ENCODE measurements at regions not wholly inside any gene's neighbourhood (a gene's known extent, or its start where the extent isn't known, plus 50 kb on each side); places are given as distances from the start of the nearest gene placed in this dataset.

DNA sequence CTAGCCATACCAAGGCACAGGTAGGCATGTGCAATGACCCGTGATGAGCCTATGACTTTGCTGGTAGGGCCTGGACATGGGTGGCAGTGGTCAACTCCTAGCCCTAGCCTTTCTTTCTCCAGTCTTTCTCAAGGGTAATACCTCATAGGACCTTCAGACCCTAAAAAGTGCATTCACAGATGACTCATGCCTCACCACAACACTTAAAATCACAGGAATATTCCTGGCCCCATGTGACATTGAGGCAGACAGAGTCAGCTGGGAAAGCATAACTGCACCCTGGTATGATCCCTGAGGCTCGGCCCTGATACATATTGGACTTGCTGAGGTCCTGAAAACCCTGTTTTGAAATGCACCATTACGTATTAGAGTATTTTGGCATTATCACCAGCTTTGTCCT, 449.5 kb downstream of the HINT1 start:
- Histone ChIP-seq H3K4ac (ENCODE audit: low read length) (no peak overlapping the region), H3K23ac (ENCODE audit: low read depth, low read length, poor library complexity) (no peak overlapping the region), H3K27ac (replicated peaks; ENCODE audit: low read length) (no peak overlapping the region), H3K4me1 (ENCODE audit: control insufficient read depth in 2 of 2, insufficient read depth in 1 of 2, low read depth in 1 of 2, low read length in 2 of 2) (peaks cover 0 to 4% of the 10 kb centered on the region in 2 donors), H3K18ac (ENCODE audit: low read length) (no peak overlapping the region), H2BK12ac (ENCODE audit: low read length) (no peak overlapping the region), H3K79me1 (ENCODE audit: low read depth, low read length) (no peaks in the 10 kb centered on the region), H3K27me3 (ENCODE audit: control insufficient read depth in 3 of 3, insufficient read depth in 3 of 3, low read depth in 1 of 3, low read length in 3 of 3) (no peaks in the 10 kb centered on the region), H2BK120ac (ENCODE audit: low read depth, low read length) (no peak overlapping the region), H2AFZ (ENCODE audit: low read length) (no peak overlapping the region), H3K9me3 (replicated peaks in 1 of 2; ENCODE audit: control insufficient read depth in 2 of 2, insufficient read depth in 1 of 2, low read depth in 1 of 2, low read length in 2 of 2) (no peaks in the 10 kb centered on the region), H3K9ac (ENCODE audit: low read depth, low read length, poor library complexity) (no peak overlapping the region), H2BK15ac (ENCODE audit: low read length) (no peak overlapping the region), H3K14ac (ENCODE audit: low read length) (no peak overlapping the region), H4K91ac (ENCODE audit: low read depth, low read length, poor library complexity) (no peak overlapping the region), H3K4me3 (ENCODE audit: low read length in 2 of 2) (no peak overlapping the region), H2BK5ac (ENCODE audit: low read length) (no peak overlapping the region), H4K8ac (ENCODE audit: low read depth, low read length) (no peak overlapping the region), H2AK5ac (ENCODE audit: low read depth, low read length) (no peak overlapping the region), H3K4me2 (ENCODE audit: insufficient read depth, low read length, poor library complexity, severe bottlenecking) (no peak overlapping the region), H3K36me3 (replicated peaks in 1 of 2; ENCODE audit: control insufficient read depth in 2 of 2, insufficient read depth in 2 of 2, low read length in 2 of 2) (no peaks in the 10 kb centered on the region)
- no peak for DNase-seq (ENCODE audit: low spot score)
- no CpG with 5 or more reads among the region's 3 CpGs for WGBS, 2 donors (ENCODE audit: extremely low coverage in 2 of 2, insufficient read length in 2 of 2, insufficient replicate concordance in 1 of 2)

DNA sequence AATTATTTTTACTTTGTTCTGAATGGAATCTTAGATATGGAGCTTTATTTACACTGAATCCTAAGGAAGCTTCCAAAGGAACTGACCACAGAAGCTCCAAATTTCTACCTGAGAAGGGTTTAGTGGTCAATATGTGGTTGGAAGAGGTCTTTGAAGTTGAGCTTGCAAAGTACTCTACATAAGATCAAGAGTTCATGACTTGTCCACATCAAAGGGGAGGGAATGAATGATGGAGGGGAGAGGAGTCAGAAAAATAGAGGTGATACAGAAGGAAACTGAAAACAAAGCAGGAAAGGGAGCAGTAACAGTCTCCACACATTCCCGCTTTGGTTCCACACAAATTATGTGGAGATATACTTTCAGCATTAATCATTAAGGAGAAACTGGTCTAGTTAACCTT, 450.9 kb downstream of the HINT1 start:
- Histone ChIP-seq H3K4me3 (ENCODE audit: low read length in 2 of 2) (no peak overlapping the region), H3K9me3 (replicated peaks in 1 of 2; ENCODE audit: control insufficient read depth in 2 of 2, insufficient read depth in 1 of 2, low read depth in 1 of 2, low read length in 2 of 2) (no peaks in the 10 kb centered on the region), H2BK15ac (ENCODE audit: low read length) (no peak overlapping the region), H3K79me1 (ENCODE audit: low read depth, low read length) (no peaks in the 10 kb centered on the region), H2AK5ac (ENCODE audit: low read depth, low read length) (no peak overlapping the region), H3K23ac (ENCODE audit: low read depth, low read length, poor library complexity) (no peak overlapping the region), H3K9ac (ENCODE audit: low read depth, low read length, poor library complexity) (no peak overlapping the region), H3K27ac (replicated peaks; ENCODE audit: low read length) (no peak overlapping the region), H4K91ac (ENCODE audit: low read depth, low read length, poor library complexity) (no peak overlapping the region), H3K18ac (ENCODE audit: low read length) (no peak overlapping the region), H3K14ac (ENCODE audit: low read length) (no peak overlapping the region), H3K4ac (ENCODE audit: low read length) (no peak overlapping the region), H4K8ac (ENCODE audit: low read depth, low read length) (no peak overlapping the region), H2BK5ac (ENCODE audit: low read length) (no peak overlapping the region), H2AFZ (ENCODE audit: low read length) (no peak overlapping the region), H3K27me3 (ENCODE audit: control insufficient read depth in 3 of 3, insufficient read depth in 3 of 3, low read depth in 1 of 3, low read length in 3 of 3) (no peaks in the 10 kb centered on the region), H3K36me3 (replicated peaks in 1 of 2; ENCODE audit: control insufficient read depth in 2 of 2, insufficient read depth in 2 of 2, low read length in 2 of 2) (no peaks in the 10 kb centered on the region), H3K4me2 (ENCODE audit: insufficient read depth, low read length, poor library complexity, severe bottlenecking) (no peak overlapping the region), H2BK120ac (ENCODE audit: low read depth, low read length) (no peak overlapping the region), H2BK12ac (ENCODE audit: low read length) (no peak overlapping the region), H3K4me1 (ENCODE audit: control insufficient read depth in 2 of 2, insufficient read depth in 1 of 2, low read depth in 1 of 2, low read length in 2 of 2) (peaks cover 0 to 4% of the 10 kb centered on the region in 2 donors)
- DNase-seq (ENCODE audit: low spot score): no peak
- no CpG with 5 or more reads among the region's 1 CpG for WGBS, 2 donors (ENCODE audit: extremely low coverage in 2 of 2, insufficient read length in 2 of 2, insufficient replicate concordance in 1 of 2)

DNA sequence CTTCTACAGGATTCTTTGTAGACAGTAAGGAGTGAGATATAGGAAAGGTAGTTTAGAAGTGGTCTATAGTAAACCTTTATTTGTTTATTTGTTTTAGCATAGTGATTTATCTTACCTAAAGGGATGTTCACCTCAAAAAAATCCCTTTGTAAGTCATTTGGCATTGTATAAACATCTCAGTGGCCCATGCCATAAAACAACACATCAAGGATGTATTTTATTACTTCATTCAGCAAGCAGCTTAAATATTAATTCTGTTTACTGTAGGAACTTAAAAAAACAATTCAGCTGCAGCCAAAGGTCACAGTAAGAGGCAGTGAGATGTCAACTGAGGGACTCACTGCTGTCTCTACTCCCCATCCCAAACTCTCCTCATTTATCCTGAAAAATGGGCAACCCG, 452.7 kb downstream of the HINT1 start:
- Histone ChIP-seq H2BK12ac (ENCODE audit: low read length) (no peak overlapping the region), H3K27ac (replicated peaks; ENCODE audit: low read length) (no peak overlapping the region), H3K36me3 (replicated peaks in 1 of 2; ENCODE audit: control insufficient read depth in 2 of 2, insufficient read depth in 2 of 2, low read length in 2 of 2) (no peaks in the 10 kb centered on the region), H3K4me1 (ENCODE audit: control insufficient read depth in 2 of 2, insufficient read depth in 1 of 2, low read depth in 1 of 2, low read length in 2 of 2) (peaks cover 0 to 4% of the 10 kb centered on the region in 2 donors), H2AFZ (ENCODE audit: low read length) (no peak overlapping the region), H3K14ac (ENCODE audit: low read length) (no peak overlapping the region), H4K8ac (ENCODE audit: low read depth, low read length) (no peak overlapping the region), H3K4me2 (ENCODE audit: insufficient read depth, low read length, poor library complexity, severe bottlenecking) (no peak overlapping the region), H3K4ac (ENCODE audit: low read length) (no peak overlapping the region), H3K4me3 (ENCODE audit: low read length in 2 of 2) (no peak overlapping the region), H2AK5ac (ENCODE audit: low read depth, low read length) (no peak overlapping the region), H3K9me3 (replicated peaks in 1 of 2; ENCODE audit: control insufficient read depth in 2 of 2, insufficient read depth in 1 of 2, low read depth in 1 of 2, low read length in 2 of 2) (no peaks in the 10 kb centered on the region), H2BK5ac (ENCODE audit: low read length) (no peak overlapping the region), H2BK15ac (ENCODE audit: low read length) (no peak overlapping the region), H3K23ac (ENCODE audit: low read depth, low read length, poor library complexity) (no peak overlapping the region), H3K27me3 (ENCODE audit: control insufficient read depth in 3 of 3, insufficient read depth in 3 of 3, low read depth in 1 of 3, low read length in 3 of 3) (no peaks in the 10 kb centered on the region), H3K9ac (ENCODE audit: low read depth, low read length, poor library complexity) (no peak overlapping the region), H4K91ac (ENCODE audit: low read depth, low read length, poor library complexity) (no peak overlapping the region), H3K79me1 (ENCODE audit: low read depth, low read length) (no peaks in the 10 kb centered on the region), H2BK120ac (ENCODE audit: low read depth, low read length) (no peak overlapping the region), H3K18ac (ENCODE audit: low read length) (no peak overlapping the region)
- no CpG with 5 or more reads among the region's 1 CpG for WGBS, 2 donors (ENCODE audit: extremely low coverage in 2 of 2, insufficient read length in 2 of 2, insufficient replicate concordance in 1 of 2)
- DNase-seq (ENCODE audit: low spot score): no peak

DNA sequence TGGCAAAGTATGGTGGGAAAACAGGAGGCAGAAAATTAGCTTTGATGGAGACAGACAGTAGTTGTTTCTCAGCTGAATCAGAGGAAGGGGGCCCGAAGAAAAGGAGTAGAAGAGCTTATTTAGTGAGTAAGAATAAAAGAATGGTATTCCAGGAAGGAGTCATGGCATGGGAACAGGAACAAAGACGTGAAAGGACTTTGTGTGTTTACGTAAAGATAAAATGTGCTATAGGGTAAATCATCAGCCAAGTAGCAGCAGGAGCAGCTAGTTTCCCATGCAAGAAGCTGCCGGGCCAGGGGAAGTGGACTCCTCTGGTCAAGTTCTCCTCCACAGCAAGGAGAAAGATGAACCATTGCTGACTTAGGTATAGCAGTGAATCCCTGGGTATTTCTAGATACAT, 454.5 kb downstream of the HINT1 start:
- H2BK5ac ChIP-seq (ENCODE audit: low read length): no peak overlapping the region
- no peak overlapping the region for H2AK5ac ChIP-seq (ENCODE audit: low read depth, low read length)
- no peaks in the 10 kb centered on the region for H3K79me1 ChIP-seq (ENCODE audit: low read depth, low read length)
- peak overlapping the region; percentile 56 for H2AFZ ChIP-seq (ENCODE audit: low read length)
- H4K91ac ChIP-seq (ENCODE audit: low read depth, low read length, poor library complexity): no peak overlapping the region
- no peak overlapping the region for H2BK12ac ChIP-seq (ENCODE audit: low read length)
- no peaks in the 10 kb centered on the region for H3K9me3 ChIP-seq (replicated peaks in 1 of 2; ENCODE audit: control insufficient read depth in 2 of 2, insufficient read depth in 1 of 2, low read depth in 1 of 2, low read length in 2 of 2)
- no peak for DNase-seq (ENCODE audit: low spot score)
- H3K27ac ChIP-seq (replicated peaks; ENCODE audit: low read length): no peak overlapping the region
- no peak overlapping the region for H3K4me2 ChIP-seq (ENCODE audit: insufficient read depth, low read length, poor library complexity, severe bottlenecking)
- WGBS, 2 donors (ENCODE audit: extremely low coverage in 2 of 2, insufficient read length in 2 of 2, insufficient replicate concordance in 1 of 2): no CpG with 5 or more reads among the region's 4 CpGs
- H3K23ac ChIP-seq (ENCODE audit: low read depth, low read length, poor library complexity): no peak overlapping the region
- no peak overlapping the region for H2BK120ac ChIP-seq (ENCODE audit: low read depth, low read length)
- H3K18ac ChIP-seq (ENCODE audit: low read length): no peak overlapping the region
- no peaks in the 10 kb centered on the region for H3K36me3 ChIP-seq (replicated peaks in 1 of 2; ENCODE audit: control insufficient read depth in 2 of 2, insufficient read depth in 2 of 2, low read length in 2 of 2)
- H3K4me1 ChIP-seq (ENCODE audit: control insufficient read depth in 2 of 2, insufficient read depth in 1 of 2, low read depth in 1 of 2, low read length in 2 of 2): peaks cover 0 to 7% of the 10 kb centered on the region in 2 donors
- no peak overlapping the region for H3K4me3 ChIP-seq (ENCODE audit: low read length in 2 of 2)
- H3K14ac ChIP-seq (ENCODE audit: low read length): no peak overlapping the region
- no peak overlapping the region for H3K4ac ChIP-seq (ENCODE audit: low read length)
- no peak overlapping the region for H2BK15ac ChIP-seq (ENCODE audit: low read length)
- H3K27me3 ChIP-seq (ENCODE audit: control insufficient read depth in 3 of 3, insufficient read depth in 3 of 3, low read depth in 1 of 3, low read length in 3 of 3): no peaks in the 10 kb centered on the region
- no peak overlapping the region for H4K8ac ChIP-seq (ENCODE audit: low read depth, low read length)
- H3K9ac ChIP-seq (ENCODE audit: low read depth, low read length, poor library complexity): no peak overlapping the region

All from neuronal stem cell (in vitro differentiated cells).